Mucosa of gallbladder (tissue), 1 donor: ENCODE measurements at regions not wholly inside any gene's neighbourhood (a gene's known extent, or its start where the extent isn't known, plus 50 kb on each side); places are given as distances from the start of the nearest gene placed in this dataset.
A peak's percentile ranks its signal among the peaks of the same experiment; 100 is the strongest.

Source experiments
- DNase-seq: peaks from one replicate; pipeline ENCODE4 v3.0.0-alpha.2; 2020; ENCODE audit warnings: low spot score
- donor health status: DM: no; HTN: no; CAD: no.

DNA sequence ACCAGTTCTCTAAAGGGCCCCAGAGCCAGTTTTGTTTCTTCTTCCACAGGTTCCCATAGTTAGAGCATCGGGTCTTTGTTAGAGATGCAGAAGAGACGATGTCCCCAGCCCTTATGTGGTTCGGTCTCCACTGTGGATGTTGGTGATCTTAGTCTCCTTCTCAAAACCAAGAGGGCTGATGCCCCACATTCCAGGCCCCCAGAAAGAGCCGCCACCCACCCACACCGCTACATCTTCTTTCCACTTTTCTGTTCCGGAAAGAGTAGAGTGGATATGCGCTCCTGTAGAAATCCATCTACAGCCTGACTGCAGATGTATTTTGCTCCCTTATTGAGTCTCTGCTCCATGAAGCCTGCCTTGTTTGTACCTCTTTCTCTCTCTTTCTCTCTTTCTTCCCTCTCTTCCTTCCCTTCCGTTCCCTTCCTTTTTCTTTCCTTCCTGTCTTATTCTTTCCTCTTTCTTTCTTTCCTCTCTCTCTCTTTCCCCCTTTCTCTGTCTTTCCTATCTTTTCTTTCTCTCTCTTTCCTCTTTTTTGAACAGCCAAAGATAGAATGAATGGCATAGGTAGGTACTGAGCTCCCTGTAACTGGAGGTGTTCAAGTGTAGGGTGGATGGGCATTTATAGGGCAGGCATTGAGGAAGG is 224.3 kb downstream of the SEC14L1 start:
- no peak for DNase-seq

DNA sequence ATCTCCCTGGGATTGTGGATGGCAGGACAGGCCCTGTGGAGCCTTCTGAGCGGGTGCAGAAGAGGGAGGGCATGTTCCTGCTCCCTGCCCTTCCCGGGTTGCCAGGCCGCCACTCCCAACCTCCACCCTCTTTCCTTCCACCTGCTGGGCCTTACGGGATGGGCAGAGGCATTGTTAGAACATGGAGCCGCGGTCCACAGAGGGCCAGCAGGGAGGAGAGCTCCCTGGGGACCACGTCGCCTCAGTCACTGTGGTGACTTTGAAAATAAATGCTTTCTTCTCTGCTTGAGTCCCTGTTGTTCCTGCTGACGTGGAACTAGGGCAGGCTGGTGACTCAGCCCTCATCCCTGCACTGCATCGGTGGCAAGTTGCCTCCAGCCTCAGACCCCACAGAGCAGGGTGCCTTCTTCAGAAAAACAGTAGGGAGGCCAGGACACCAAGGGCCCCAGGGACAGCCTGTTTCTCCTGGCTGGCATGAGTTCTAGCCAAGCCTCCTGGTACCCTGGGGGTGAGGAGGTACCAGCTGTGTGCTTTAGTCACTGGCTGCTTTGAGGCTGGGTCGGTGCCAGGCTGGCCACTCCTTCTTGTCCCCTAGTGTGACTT is 224.9 kb downstream of the SEC14L1 start:
- DNase-seq = peak; percentile 67

DNA sequence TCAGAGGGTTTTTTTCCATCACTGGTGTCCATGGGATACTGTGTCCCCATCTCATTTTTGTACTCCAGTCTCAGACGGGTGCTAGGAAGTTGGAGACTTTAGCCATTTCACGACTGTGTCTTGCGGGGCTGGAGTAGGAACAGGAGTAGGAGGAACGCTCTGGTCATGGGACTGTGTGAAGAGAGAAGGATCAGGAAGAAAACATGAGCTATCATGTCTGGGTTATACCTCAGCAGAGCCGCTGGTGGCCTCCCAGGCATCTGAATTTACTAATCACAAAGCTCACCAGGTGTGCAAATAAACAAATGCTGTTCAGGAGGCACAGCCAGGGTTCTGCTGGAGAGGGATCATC is 225.4 kb downstream of the SEC14L1 start:
- no peak for DNase-seq

DNA sequence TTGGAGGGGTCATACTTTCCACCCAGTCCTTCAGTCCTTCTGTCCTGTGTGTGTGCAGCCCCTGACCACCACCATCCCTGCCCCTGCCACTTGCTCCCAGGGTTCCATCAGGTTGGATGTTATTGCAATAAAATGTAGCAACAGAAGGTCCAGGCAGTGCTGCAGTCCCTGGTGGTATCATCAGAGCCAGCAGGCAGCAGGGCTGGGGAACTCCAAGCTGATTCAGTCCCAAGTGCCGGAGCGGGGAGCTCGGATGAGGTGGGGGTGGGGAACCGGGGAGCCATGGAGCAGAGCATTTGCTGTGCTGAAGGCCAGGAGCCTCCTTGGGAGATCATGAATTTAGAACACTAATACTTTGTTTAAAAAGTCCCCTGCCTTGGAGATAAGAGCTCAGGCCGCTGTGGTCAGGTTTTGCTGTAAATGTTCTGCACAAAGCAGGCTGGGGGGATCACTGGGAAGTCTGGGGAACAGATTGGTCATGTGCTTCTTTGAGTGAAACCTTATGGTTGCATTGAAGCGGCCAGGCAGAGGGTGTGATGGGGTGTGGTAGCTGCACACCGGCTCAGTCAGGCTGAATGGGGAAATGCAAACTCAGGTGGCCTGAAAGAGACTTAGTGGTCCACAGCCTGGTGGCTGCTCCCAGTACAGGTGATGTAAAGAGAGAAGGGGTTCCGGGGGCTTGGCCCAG is 225.9 kb downstream of the SEC14L1 start:
- DNase-seq = no peak

DNA sequence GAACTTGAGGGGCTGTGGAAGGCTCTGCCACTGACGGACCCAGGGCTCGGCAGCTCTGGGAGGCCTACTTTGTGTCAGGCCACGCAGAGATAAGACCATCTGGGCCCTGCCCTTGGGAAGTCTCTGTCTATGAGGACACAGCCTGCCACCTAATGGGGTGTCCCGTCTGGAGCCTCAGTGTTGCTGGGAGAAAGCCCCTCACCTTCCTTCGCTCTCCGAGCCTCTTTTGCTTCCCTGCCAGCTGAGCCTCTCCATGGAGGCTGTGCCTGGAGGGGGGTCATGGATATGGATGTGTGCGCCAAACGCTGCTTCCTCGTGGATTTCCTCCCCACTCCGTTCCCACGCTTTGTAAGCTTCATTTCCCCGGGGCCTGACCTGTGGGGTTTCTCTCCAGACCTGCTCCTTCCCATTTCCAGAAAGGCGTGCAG is 228.8 kb downstream of the SEC14L1 start:
- no peak for DNase-seq

DNA sequence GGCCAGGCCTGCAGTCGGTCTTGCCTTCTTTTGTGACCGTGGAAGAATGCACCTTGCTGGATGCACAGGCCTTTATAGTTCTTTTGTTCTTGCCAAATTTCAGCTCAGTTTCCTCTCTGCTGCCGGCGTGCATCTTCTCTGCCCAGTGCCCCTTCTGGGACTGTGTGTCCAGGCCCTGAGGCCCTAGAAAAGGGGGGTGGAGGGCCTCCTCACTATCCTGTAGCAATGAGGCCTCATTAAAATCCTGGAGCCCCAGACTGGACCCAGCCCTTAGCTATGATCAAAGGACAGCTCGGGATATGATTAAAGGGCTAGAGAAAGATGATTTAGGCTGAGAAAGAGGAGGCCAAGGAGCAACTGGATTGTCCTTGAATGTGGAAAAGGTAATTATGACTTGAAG is 229.8 kb downstream of the SEC14L1 start:
- DNase-seq = no peak

DNA sequence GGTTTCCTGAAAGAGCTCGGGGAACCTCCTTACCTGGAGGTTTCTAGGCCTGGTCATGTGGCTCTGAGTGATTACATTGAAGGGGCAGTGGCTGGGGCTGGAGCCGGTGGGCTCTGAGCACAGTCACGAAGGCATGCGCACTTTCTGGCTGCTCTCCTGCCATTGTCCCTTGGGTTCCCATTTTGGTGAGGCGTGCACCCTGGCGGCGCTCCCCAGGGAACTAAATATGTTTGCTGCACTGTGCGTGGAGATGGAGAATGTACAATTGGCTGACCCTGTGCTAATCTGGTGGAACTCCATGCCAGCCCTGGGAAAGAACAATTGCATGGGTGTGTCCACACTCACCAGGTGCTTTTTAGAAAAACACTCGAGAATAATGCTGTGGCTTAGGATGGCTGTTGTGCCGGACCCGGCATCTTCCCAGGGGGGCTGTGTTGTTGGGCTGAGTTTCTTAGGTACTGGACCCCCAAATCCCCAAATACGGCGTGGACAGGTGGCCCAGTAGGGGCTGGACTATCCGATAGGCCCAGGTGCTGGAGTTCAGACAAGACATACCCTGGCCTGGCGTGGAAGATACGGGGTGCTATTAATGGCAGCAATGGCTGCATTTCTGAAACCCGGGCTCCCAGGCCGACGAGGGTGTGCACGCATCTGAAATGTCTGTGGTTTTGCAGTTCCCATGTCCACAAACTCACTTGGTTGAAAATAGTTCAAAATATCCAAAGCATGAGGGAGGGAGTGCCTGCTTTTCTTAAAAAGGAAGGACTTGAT is 230.5 kb downstream of the SEC14L1 start:
- DNase-seq = no peak

DNA sequence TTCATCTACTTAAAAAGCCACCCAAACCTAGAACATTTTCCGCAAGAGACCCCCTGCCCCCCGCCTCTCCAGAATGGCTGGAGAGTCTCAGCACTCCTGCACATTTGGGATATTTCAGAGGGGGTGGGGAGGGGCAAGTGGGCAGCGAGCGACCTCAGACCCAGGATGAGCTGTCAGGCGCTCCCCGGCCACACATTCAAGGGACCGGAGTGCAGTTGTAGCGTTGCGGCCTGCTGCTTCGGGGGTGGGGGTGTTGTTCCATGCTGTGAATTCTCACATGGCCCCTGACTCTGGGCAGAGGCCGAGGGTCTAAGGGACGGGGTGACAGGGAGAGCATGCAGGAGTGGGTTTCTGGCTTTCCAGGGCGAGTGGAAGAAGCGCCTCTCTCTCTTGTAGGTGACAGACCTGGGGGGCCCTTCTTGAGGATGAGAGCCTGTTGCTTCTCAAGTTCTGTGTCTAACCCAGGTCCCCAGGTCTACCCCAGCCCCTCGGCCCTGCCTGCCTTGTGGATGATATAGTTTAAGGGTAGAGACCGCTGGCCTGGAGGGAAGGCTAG is 231.2 kb downstream of the SEC14L1 start:
- no peak for DNase-seq

DNA sequence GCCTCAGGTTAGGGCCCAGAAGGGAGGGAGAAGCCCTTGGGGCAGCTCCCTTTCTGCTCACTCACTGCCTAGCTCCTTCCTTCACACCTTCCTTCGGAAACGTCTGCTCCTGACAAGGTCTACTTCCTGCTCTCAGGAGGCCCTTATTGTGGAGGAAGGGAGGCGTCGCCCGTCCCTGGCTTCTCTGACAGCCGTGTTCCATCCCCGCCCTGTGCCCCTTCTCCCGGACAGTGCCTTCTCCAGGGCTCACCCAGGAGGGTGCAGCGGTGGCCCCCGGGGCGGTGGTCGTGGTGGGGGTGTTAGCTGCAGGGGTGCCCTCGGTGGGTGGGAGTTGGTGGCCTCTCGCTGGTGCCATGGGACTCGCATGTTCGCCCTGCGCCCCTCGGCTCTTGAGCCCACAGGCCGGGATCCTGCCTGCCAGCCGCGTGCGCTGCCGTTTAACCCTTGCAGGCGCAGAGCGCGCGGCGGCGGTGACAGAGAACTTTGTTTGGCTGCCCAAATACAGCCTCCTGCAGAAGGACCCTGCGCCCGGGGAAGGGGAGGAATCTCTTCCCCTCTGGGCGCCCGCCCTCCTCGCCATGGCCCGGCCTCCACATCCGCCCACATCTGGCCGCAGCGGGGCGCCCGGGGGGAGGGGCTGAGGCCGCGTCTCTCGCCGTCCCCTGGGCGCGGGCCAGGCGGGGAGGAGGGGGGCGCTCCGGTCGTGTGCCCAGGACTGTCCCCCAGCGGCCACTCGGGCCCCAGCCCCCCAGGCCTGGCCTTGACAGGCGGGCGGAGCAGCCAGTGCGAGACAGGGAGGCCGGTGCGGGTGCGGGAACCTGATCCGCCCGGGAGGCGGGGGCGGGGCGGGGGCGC is 231.9 kb downstream of the SEC14L1 start:
- DNase-seq = peak; percentile 80

DNA sequence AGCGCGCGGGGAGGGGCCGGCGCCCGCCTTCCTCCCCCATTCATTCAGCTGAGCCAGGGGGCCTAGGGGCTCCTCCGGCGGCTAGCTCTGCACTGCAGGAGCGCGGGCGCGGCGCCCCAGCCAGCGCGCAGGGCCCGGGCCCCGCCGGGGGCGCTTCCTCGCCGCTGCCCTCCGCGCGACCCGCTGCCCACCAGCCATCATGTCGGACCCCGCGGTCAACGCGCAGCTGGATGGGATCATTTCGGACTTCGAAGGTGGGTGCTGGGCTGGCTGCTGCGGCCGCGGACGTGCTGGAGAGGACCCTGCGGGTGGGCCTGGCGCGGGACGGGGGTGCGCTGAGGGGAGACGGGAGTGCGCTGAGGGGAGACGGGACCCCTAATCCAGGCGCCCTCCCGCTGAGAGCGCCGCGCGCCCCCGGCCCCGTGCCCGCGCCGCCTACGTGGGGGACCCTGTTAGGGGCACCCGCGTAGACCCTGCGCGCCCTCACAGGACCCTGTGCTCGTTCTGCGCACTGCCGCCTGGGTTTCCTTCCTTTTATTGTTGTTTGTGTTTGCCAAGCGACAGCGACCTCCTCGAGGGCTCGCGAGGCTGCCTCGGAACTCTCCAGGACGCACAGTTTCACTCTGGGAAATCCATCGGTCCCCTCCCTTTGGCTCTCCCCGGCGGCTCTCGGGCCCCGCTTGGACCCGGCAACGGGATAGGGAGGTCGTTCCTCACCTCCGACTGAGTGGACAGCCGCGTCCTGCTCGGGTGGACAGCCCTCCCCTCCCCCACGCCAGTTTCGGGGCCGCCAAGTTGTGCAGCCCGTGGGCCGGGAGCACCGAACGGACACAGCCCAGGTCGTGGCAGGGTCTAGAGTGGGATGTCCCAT is 232.8 kb downstream of the SEC14L1 start:
- DNase-seq = no peak

DNA sequence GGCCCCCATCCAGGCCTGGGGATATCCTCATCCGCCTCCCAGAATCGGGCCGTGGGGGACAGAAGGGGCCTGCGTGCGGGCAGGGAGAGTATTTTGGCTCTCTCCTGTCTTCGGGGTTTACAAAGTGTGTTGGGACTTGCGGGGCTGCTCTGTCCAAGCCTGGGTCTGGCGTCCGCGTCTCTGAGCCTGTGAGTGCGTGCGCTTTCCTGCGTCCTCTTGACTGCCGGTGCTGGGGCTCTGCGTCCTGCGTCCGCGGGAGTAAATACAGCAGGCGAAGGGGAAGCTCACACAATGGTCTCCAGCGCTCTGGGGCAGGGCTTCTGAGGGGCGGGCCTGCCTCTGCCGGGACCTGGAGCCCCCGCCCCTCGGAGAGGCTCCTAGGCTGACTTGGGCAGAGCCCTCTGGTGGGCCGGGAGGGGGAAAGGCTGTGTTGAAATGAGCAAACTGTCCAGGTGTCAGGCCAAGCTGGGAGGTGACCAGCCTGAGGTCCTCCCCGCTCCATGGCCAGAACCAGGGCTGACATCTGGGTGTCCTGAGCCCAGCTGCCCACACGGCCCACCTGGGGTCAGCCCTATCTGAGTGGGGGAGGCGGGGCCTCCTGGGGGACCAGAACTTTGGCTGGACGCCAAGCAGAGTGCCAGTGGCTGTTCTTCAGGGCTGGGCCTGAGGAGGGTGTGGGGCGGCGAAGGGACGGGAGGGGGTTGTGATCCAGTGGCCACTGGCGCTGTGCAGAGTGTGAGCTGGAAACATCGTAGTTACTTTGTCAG is 233.6 kb downstream of the SEC14L1 start:
- DNase-seq = peak; percentile 87

DNA sequence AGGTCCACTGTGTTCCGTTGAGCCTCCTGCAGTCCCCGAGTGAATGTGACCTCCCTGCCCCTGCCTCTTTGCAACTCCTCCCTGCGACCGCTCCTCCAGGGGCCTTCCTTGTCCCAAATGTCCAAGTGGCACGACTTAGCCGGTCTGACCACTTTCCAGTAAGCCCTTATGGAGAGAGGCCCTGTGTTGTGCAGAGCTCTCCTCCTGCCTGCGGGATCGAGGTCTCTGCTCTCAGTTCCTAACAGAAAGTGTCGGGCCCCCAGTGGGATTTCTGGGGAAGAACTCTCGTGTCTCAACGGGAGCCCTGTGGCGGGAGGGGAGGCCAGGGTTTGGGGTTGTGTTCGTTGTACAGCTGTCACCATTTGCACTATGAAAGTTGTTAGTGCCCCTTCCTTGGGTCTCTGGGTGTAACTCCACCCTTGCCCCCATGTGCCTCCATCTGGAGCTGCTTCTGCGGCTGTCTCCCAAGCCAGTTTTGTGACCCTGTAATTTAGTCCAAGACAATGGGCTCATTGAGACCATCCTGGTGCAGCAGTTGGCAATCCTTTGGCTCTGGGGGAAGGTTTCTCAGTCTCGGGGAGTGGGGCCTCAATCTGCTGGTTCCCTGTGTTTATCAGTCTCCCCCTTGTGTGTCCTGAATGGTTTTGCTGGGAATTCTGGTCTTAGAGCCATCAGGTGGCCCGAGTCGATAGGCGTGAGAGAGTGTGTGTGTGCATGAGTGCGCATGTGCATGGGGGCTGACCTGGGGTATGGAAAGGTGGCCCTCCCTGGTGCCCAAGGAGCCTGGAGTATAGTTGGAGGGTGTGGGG is 234.5 kb downstream of the SEC14L1 start:
- no peak for DNase-seq

DNA sequence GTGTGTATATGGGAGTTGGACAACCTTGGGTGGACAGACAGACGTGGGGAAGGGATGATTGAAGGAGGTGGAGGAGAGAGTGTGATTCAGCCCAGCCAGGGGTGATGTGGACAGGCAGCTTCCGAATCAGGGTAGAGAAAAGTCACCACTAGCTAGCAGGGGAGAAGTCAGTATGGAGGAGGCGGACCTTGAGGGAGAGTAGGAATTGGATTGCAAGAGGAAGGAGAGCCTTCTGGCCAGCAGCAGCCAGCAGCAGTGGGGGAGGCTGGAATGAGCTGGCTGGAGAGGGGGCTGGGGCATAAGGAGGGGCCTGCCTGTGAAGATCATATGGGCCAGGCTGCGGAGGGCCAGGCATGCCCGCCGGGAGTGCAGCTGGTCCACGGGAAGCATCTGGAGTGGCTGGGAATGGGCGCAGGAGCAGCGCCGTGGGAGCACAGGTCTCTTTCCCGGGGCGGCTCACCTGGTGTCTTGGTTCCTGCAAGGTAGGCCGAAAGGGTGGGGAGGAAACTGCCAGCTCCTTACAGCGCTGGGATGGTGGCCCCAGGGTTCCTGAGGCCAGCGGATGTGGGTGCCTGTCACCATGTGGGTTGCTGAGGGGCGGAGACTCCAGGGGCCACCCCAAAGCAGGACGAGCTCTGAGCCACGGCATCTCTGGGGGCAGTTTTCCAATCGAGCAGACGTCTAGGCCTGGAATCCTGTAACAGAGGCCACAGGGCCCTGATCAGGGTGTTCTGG is 235.3 kb downstream of the SEC14L1 start:
- DNase-seq = no peak

DNA sequence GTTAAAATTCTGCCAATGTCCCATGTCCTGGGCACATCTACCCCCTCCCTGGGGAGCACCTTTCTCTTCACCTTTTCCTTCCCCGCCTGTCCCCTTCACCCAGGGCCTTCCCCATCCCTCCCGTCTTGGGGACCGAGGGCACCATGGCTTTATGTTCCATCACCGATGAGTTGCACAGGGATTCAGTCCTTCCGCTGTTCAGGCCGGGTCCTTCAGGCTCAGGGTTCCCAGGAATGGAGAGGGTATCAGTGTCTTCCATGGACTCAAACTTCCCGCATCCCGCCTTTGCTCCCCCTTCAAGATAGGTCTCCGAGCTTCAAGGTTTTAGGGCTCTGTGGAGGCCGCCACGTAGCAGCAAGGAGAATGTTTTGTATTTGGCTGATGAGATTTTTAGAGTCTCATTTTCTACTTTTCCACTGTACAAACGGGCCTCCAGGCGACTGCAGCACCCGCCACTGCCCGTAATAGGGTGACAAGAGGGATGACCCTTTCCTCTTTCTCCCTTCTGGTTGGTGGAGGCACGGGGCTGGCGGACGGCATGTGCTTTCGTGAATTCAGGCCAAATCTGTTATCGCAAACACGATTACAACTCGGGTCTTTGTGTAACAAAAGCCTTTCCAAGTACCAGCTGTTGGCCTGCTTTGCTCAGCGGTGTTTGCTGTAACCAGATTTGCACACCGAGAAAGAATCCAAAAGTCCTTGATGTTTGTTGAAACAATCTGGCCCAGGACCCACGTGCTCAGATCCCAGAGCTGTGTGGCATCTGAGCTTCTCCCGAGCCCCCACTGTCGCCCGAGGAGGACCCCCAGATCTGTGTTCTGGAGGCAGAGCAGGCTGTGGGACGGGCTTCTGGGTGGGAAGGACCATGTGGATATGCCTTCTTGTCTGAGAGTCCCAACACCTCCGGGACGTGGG is 236.3 kb downstream of the SEC14L1 start:
- DNase-seq = no peak

DNA sequence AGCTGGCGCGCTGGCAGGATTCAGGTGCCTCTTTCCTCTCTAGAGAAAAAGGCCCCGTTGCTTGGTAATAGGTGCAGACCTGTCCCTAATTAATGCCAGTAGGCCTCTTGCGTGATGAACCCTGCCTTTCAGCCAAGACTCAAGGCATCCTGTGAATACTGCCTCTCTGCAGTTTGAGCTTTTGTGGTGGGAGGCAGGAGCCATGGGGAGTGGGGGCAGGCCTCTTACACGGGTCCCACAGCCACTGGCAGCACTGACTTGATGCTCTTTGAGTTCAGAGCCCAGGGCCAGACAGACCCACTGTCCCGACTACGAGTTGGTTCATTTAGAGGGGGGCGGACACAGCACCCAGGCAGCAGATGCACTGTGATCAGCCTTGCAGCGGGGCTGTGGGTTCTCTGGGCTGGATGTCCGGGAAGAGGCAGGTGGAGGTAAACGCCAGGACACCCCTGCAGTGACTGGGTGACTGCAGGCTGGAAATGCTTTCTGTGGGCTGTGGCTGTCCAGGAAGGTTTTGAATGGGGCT is 237.0 kb downstream of the SEC14L1 start:
- no peak for DNase-seq

DNA sequence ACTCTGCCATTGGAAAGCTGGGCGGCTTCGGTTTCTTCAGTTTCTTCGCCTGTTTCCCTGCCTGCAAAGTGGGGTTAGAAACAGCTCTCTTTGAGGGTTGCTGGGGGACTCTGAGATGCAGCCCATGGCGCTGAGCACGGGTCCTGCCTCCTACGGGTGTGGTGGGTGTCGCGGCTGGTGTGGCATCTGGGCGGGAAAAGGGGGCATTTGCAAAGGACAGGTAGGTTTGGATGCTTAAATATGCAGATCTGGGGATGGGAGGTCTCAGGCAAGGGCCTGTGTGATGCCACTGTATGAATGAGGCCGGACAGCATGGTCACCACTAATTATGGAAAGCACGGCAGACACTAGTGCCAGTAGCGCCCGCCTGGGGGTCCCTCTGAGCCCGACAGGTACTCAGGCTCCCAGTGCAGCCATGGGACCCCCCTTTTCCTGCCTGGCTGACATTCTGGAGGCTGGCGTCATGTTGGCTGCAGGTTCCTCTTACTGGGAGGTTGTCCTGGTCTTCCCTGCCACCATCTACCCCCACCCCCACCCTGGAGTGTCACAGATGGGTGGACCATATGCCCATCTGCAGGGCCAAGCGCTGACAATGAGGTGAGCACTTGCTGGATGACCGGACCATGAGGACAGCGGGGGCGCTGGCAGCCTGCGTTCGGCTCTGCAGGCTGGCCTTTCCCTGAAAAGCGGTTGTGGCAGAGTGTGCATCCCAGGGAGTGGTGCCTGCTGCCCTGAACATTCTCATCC is 237.7 kb downstream of the SEC14L1 start:
- no peak for DNase-seq
